CD14-positive monocyte (primary cell): ENCODE measurements at regions not wholly inside any gene's neighbourhood (a gene's known extent, or its start where the extent isn't known, plus 50 kb on each side); places are given as distances from the start of the nearest gene placed in this dataset.

ENCODE experiments used
- DNase-seq, 3 donors: peaks; one replicate each; pipeline ENCODE4 v3.0.0-alpha.2; 2011 to 2022
- H2AFZ ChIP-seq: 2 replicates; pipeline ENCODE4 v1.6.0; 2012; ENCODE audit warnings: mild to moderate bottlenecking, low read depth, low read length, inconsistent platforms; ENCODE audit not compliant: insufficient read depth, poor library complexity, severe bottlenecking
- H3K27ac ChIP-seq, 2 donors: 1 replicate in 1 of 2; 2 replicates in 1 of 2; pipeline ENCODE4 v1.5.1; 2012 to 2013; ENCODE audit warnings: low read length in 2 of 2, control low read depth in 1 of 2, inconsistent platforms in 1 of 2, low read depth in 1 of 2, mild to moderate bottlenecking in 1 of 2
- H3K27me3 ChIP-seq, 2 donors: one replicate each; pipeline versions ENCODE4 v1.6.0 to v1.6.1; 2011 to 2013; ENCODE audit warnings: low read length in 2 of 2; ENCODE audit not compliant: control insufficient read depth in 2 of 2, insufficient read depth in 2 of 2
- H3K36me3 ChIP-seq, 2 donors: replicated peaks in 1 of 2; 1 replicate in 1 of 2; 2 replicates in 1 of 2; pipeline versions ENCODE4 v1.5.1 to v1.6.1; 2012 to 2013; ENCODE audit warnings: low read length in 2 of 2, control low read depth in 1 of 2, inconsistent platforms in 1 of 2, mild to moderate bottlenecking in 1 of 2; ENCODE audit not compliant: insufficient read depth in 2 of 2, control insufficient read depth in 1 of 2
- H3K4me1 ChIP-seq, 2 donors: 1 replicate in 1 of 2; 2 replicates in 1 of 2; pipeline versions ENCODE4 v1.5.1 to v1.6.1; 2012 to 2013; ENCODE audit warnings: low read length in 2 of 2, control low read depth in 1 of 2, inconsistent platforms in 1 of 2, mild to moderate bottlenecking in 1 of 2, moderate library complexity in 1 of 2; ENCODE audit not compliant: insufficient read depth in 2 of 2, control insufficient read depth in 1 of 2
- H3K4me2 ChIP-seq: replicated peaks from 2 replicates; pipeline ENCODE3; 2012; ENCODE audit warnings: low read length, moderate library complexity, mild to moderate bottlenecking; ENCODE audit not compliant: poor library complexity, severe bottlenecking; ENCODE audit errors: extremely low read depth
- H3K4me3 ChIP-seq, 3 experiments: fragments of 200-600 bp in 1 of 3; sonication (generic) in 1 of 3; replicated peaks in 1 of 3; 1 replicate in 2 of 3; 2 replicates in 1 of 3; pipeline ENCODE4 v1.5.1; 2011 to 2013; ENCODE audit warnings: low read length in 3 of 3, mild to moderate bottlenecking in 3 of 3, control low read depth in 2 of 3, low read depth in 2 of 3, inconsistent platforms in 1 of 3, moderate library complexity in 1 of 3
- H3K79me2 ChIP-seq: 2 replicates; pipeline ENCODE4 v1.6.0; 2012; ENCODE audit warnings: mild to moderate bottlenecking, control low read depth, inconsistent platforms, low read length, moderate library complexity; ENCODE audit not compliant: insufficient read depth
- H3K9ac ChIP-seq: 2 replicates; pipeline ENCODE4 v1.6.0; 2017; ENCODE audit warnings: low read length, mild to moderate bottlenecking; ENCODE audit not compliant: insufficient read depth, poor library complexity, severe bottlenecking
- H3K9me3 ChIP-seq, 2 donors: replicated peaks in 1 of 2; 1 replicate in 1 of 2; 2 replicates in 1 of 2; pipeline versions ENCODE4 v1.5.1 to v1.6.1; 2012 to 2013; ENCODE audit warnings: low read length in 2 of 2, control low read depth in 1 of 2; ENCODE audit not compliant: control insufficient read depth in 1 of 2, insufficient read depth in 1 of 2
- H4K20me1 ChIP-seq: 2 replicates; pipeline ENCODE4 v1.6.0; 2012; ENCODE audit warnings: mild to moderate bottlenecking, low read length, control low read depth, moderate library complexity; ENCODE audit not compliant: insufficient read depth
- H3K27ac Mint-ChIP-seq, 7 donors: one replicate each; pipeline ENCODE4 v1.8.0; 2020; ENCODE audit warnings: mild to moderate bottlenecking in 7 of 7, mixed read lengths in 7 of 7, moderate library complexity in 6 of 7, inconsistent platforms in 2 of 7
- H3K27me3 Mint-ChIP-seq, 3 donors: one replicate each; pipeline ENCODE4 v1.8.0; 2021 to 2022; ENCODE audit warnings: low read depth in 3 of 3, mild to moderate bottlenecking in 3 of 3, mixed read lengths in 3 of 3, moderate library complexity in 3 of 3, inconsistent platforms in 1 of 3
- H3K36me3 Mint-ChIP-seq, 2 donors: one replicate each; pipeline ENCODE4 v1.8.0; 2020; ENCODE audit warnings: mixed read lengths in 2 of 2, inconsistent platforms in 1 of 2, mild to moderate bottlenecking in 1 of 2
- H3K4me1 Mint-ChIP-seq: one replicate; pipeline ENCODE4 v1.8.0; 2020; ENCODE audit warnings: mild to moderate bottlenecking, mixed read lengths
- H3K4me3 Mint-ChIP-seq, 2 donors: one replicate each; pipeline ENCODE4 v1.8.0; 2020; ENCODE audit warnings: mild to moderate bottlenecking in 2 of 2, mixed read lengths in 2 of 2, moderate library complexity in 1 of 2
- H3K9me3 Mint-ChIP-seq, 7 donors: one replicate each; pipeline ENCODE4 v1.8.0; 2020 to 2022; ENCODE audit warnings: mixed read lengths in 7 of 7, mild to moderate bottlenecking in 6 of 7, moderate library complexity in 6 of 7, inconsistent platforms in 2 of 7
- WGBS: methylation state at CpG from one replicate; pipeline ENCODE4 v1.1.5; 2013; ENCODE audit warnings: missing lambda C conversion rate; ENCODE audit not compliant: insufficient coverage; 5-methylcytosine and 5-hydroxymethylcytosine counted together
- intact Hi-C, 2 donors: fragments of 100-400 bp; cut with micrococcal nuclease; formaldehyde crosslinking; loops; one replicate each; pipeline versions ENCODE4 v1.15.0 to v1.15.1; 2023
- TF ChIP-seq, protein P1 (sequence below): fragments of 200-600 bp; IDR thresholded peaks from one replicate; pipeline ENCODE4 v1.8.0; 2022; ENCODE audit warnings: antibody characterized with exemption, mild to moderate bottlenecking

DNA sequence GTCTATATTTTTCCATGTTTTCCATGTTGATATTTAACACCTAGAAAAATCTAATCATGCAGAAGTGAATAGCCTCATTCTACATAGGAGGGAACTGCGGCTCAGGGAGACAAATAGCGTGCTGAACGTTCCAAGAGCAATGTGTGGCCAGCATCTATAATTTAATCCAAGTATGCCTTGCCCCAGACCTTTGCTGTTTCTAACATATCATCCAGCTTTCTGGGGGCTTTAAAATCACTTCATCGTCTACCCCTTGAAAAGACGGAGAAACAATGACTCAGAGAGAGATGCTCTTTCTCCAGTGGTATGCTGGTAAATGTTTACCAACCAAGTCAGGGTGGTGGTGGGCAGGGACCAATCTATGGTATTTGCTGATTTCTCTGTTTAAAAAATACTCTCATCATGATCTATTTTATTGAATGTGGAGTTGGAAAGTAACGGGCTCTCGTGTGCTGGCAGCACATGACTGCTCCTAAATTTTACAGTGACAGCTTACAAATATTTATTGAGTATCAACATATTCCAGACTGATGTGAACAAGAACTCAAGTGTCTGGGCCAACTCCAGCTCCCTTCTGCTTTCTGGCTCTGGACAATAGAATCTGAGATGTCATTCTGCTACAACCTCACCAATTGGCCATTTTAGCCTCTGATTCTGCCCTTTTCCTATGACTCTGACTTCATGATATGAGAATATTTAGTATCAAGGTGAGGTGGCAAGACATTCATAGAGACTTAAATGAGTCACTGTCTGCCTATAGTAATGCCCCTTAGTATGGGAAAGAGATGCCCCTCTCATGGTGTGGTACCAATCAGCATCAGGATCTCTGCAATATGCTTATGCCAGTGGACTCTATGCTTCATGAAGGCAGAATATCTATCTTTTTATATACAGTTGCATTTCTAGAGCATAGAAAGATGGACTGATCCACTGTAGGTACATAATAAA lies 407.4 kb upstream of the TNC start:
- no peak for DNase-seq
- H3K27me3 Mint-ChIP-seq: no peaks in the 10 kb centered on the region
- intact Hi-C loops: loop anchor here (10.0 kb wide), 1 partner anchor 841 kb away; the partner anchor contains the start of gene TEX48 (in 2 of the 2)
- Histone ChIP-seq H2AFZ (no peak overlapping the region), H3K27ac (no peak overlapping the region), H3K27me3 (no peaks in the 10 kb centered on the region), H3K4me1 (no peaks in the 10 kb centered on the region), H3K79me2 (no peaks in the 10 kb centered on the region), H3K4me3 (no peak overlapping the region), H4K20me1 (no peaks in the 10 kb centered on the region), H3K9me3 (no peaks in the 10 kb centered on the region), H3K4me2 (no peak overlapping the region), H3K9ac (no peak overlapping the region), H3K36me3 (no peaks in the 10 kb centered on the region)
- WGBS: 91% methylated on average over 3 of the region's 7 CpGs
- H3K9me3 Mint-ChIP-seq: no peaks in the 10 kb centered on the region
- TF ChIP-seq, protein P1, sequence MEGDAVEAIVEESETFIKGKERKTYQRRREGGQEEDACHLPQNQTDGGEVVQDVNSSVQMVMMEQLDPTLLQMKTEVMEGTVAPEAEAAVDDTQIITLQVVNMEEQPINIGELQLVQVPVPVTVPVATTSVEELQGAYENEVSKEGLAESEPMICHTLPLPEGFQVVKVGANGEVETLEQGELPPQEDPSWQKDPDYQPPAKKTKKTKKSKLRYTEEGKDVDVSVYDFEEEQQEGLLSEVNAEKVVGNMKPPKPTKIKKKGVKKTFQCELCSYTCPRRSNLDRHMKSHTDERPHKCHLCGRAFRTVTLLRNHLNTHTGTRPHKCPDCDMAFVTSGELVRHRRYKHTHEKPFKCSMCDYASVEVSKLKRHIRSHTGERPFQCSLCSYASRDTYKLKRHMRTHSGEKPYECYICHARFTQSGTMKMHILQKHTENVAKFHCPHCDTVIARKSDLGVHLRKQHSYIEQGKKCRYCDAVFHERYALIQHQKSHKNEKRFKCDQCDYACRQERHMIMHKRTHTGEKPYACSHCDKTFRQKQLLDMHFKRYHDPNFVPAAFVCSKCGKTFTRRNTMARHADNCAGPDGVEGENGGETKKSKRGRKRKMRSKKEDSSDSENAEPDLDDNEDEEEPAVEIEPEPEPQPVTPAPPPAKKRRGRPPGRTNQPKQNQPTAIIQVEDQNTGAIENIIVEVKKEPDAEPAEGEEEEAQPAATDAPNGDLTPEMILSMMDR: no peak
- H3K4me3 Mint-ChIP-seq: no peak overlapping the region
- no peaks in the 10 kb centered on the region for H3K4me1 Mint-ChIP-seq
- no peak overlapping the region for H3K27ac Mint-ChIP-seq
- no peaks in the 10 kb centered on the region for H3K36me3 Mint-ChIP-seq

DNA sequence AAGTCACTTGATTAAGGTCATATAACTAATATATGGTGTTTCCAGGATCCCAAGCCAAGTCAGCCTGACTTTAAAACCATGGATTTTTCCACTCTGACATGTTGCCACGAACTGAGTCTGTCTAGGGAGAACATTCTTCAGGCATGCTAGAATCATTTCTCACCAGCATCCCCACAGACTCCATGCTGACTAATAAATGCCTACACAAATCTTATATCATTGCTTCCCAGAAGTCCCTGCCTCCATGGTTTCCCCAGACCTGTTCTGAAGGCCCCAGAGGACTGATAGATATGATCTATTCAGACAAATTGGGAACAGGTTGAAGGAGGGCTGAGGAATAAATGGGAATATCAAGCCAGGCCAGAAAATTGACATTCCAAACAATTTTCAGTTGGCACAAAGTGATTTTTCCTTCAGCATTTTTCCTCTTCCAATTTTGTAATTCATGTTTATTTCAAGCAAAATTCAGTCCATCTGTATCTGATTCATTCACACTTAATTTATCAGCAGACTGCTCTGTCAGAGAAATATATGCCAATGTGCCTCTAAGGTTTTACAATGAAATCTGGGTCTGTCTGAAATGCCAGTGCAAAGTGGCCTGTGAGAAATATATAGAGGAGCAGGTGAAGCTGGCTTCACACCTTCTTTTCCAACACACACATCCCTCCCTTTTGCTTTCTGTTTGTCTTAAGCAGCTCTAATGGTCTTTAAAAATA lies 413.6 kb upstream of the TNC start:
- Histone ChIP-seq H3K4me3 (no peak overlapping the region), H4K20me1 (no peaks in the 10 kb centered on the region), H3K27ac (no peak overlapping the region), H3K9ac (no peak overlapping the region), H3K27me3 (no peaks in the 10 kb centered on the region), H3K36me3 (no peaks in the 10 kb centered on the region), H3K9me3 (no peaks in the 10 kb centered on the region), H3K4me1 (no peaks in the 10 kb centered on the region), H2AFZ (no peak overlapping the region), H3K79me2 (no peaks in the 10 kb centered on the region), H3K4me2 (no peak overlapping the region)
- DNase-seq: no peak
- H3K27me3 Mint-ChIP-seq: no peaks in the 10 kb centered on the region
- WGBS: 57% methylated on average over 1 of the region's 1 CpG
- H3K9me3 Mint-ChIP-seq: no peaks in the 10 kb centered on the region
- no peaks in the 10 kb centered on the region for H3K36me3 Mint-ChIP-seq
- H3K27ac Mint-ChIP-seq: no peak overlapping the region
- intact Hi-C loops: no loop called here
- TF ChIP-seq, protein P1: no peak
- H3K4me3 Mint-ChIP-seq: no peak overlapping the region
- H3K4me1 Mint-ChIP-seq: no peaks in the 10 kb centered on the region
